NT2/D1 (cell line): ENCODE measurements at regions not wholly inside any gene's neighbourhood (a gene's known extent, or its start where the extent isn't known, plus 50 kb on each side); places are given as distances from the start of the nearest gene placed in this dataset.

Source experiments
- YY1 ChIP-seq: IDR thresholded peaks from 2 replicates; pipeline ENCODE4 v1.6.1; 2011; ENCODE audit not compliant: insufficient read length, insufficient read depth
- ZNF274 ChIP-seq: IDR thresholded peaks from 2 replicates; pipeline ENCODE4 v1.6.1; 2011; ENCODE audit warnings: mild to moderate bottlenecking, low read depth, low read length

DNA sequence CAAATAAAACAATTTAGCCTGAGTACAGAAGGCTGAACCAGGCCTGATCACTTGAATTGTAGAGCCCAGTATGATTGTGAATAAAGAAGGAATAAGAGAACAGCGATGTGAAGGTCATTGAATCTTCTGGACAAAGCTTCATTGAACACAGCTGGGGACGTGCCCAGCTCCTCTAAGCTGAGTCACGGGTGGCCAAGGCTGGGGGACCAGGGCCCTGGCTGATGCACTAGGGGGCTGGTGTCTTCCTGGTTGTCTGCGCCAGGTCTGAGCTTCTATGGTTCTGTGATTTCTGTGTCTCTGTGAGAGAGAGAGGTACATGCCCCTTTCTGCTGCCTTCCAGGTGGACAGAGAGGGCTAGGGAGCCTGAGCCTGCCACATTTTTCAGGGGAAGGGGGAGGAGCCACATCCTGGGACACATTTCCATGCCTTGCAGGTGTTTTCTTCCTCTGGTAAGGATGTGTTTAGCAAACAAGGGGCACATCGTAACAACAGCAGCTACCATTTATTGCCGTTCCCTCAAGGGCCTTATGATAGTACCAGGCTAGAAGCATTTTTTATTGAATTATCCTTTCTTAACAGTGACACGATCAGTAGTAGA lies 135.7 kb downstream of the C11orf91 start:
- TF ChIP-seq ZNF274: no peak
- TF ChIP-seq YY1: no peak
